GM18520 (cell line): ENCODE measurements at regions not wholly inside any gene's neighbourhood (a gene's known extent, or its start where the extent isn't known, plus 50 kb on each side); places are given as distances from the start of the nearest gene placed in this dataset.
"Not testable (repeated sequence)": the region's sequence is repeated elsewhere in the genome, so short reads cannot be mapped to it uniquely, and the experiment has no call there.

Experiments used
- ATAC-seq: cut with Tn5 transposase; IDR thresholded peaks from one replicate; pipeline ENCODE4 v1.9.1; 2021; ENCODE audit not compliant: unreplicated experiment

DNA sequence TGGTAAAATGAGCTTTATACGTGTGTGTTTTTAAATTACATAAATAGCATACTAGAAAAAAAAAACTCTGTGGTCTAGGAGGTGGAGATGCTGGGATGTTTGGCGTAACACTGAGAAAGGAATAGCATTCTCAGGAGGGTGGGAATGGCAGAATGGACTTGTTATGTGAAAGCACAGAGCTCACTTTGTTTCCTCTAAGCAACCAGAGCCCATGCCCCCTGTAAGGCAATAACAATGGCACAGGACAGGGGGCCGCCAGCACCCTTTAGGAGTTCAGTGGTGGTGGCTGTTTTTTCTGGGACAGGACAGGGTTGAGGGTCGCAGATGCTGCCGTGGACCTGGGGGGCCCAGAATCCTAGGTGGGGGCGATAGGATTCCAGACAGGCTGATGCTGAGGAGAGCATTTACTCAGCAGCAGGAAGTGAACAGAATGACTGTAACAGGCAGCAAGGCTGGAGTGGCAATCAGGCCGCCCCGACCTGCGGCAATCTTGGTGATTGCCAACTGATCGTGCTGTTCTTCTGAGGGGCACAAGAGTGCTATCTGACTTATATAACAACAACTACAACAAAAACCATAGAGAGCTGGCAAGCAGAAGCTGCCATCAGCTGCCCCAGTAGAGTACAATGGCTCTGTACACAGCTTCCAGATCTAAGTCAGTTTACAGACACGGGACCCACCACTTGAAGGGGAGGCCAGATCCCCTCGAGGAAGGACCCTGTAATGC is 160.4 kb downstream of the UACA start:
- ATAC-seq = no peak

- no peak for ATAC-seq
These were observed 161.1 kb downstream of the UACA start for GRCh38 chr15:70602281-70602680.

GRCh38 chr15:70597945-70598344 is 165.4 kb downstream of the UACA start:
- no peak for ATAC-seq

- no peak for ATAC-seq
These were observed 166.2 kb downstream of the UACA start for GRCh38 chr15:70597056-70597603.

DNA sequence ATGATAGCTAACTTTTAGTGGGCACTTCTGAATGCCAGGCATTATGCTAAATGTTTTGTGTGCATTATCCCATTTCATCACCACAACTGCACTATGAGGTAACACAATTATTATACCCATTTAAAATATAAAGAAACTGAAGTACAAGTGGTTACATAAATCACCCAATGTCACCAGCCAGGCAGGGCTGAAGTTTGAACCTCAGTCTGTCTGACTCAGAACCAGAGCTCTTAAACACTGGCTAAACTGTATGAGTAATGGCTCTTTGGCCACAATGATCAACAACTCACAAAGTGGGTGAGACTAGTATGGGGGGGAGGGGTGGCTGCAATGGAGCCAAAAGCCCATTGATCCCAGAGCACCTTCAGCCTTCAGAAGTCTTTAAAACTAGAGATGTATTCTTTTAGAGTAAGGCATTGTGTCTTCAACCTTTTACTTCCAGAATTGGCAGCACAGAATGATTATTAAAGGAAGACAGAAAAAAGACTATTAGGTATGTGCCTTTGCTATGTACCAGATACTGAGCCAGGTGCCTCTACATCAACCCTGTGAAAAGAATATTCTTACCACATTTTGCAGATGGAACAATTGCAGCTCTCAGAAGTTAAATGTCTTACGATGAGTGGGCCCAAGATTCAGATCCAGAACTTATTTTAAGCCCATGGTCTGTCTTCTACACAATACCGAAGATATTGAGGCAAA is 166.9 kb downstream of the UACA start:
- ATAC-seq = no peak

- ATAC-seq = no peak
These were observed 169.6 kb downstream of the UACA start for GRCh38 chr15:70593795-70594194.

GRCh38 chr15:70589728-70590127 is 173.6 kb downstream of the UACA start:
- ATAC-seq = no peak

GRCh38 chr15:70589221-70589620 is 174.1 kb downstream of the UACA start:
- no peak for ATAC-seq

DNA sequence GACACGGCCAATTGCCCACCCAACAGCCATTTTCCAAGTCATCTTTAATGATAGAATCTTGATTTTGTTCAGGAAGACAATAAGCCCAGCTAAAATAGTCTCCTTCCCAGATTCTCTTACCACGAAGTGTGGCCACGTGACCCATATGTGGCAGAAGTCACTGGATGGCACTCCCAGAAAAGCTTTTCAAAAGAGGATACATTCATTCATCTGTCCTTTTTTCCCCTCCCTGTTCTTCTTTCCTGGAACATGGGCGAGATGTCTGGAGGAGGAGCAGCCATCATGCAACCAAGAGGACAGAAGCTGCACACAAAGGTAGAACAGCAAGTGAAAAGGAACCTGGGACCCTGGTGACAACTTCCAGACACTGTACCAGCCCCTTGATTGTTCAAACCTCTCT is 174.7 kb downstream of the UACA start:
- no peak for ATAC-seq

DNA sequence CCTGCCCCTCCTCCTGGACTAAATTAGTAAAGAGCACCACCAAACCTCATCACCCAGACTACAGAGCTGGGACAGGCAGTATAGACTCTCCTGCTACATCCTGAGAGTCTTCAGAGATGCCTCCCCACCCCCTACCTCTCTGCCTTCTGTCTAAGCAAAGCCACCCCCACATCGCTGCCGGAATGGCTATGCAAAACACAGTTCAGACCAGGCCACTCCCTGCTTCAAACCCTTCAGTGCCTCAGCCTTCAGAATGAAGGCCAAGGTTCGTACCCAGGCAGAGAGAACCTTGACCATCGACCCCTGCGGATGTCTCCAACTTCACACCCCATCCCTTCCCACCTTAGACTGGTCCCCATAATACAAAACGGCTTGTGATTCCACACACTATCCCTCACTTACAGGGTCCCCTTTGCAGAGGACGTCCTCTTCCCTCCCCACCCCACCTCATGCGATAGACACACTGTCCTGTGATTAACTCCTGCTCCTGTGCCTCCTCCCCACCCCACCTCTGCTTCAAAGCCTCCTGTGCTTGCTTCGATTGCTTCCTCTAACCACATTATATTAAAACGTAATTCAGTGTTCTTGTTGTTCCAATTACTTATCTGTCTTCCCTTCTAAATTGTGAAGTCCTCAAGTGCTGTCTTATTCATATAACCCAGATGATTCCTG is 175.3 kb downstream of the UACA start:
- no peak for ATAC-seq

DNA sequence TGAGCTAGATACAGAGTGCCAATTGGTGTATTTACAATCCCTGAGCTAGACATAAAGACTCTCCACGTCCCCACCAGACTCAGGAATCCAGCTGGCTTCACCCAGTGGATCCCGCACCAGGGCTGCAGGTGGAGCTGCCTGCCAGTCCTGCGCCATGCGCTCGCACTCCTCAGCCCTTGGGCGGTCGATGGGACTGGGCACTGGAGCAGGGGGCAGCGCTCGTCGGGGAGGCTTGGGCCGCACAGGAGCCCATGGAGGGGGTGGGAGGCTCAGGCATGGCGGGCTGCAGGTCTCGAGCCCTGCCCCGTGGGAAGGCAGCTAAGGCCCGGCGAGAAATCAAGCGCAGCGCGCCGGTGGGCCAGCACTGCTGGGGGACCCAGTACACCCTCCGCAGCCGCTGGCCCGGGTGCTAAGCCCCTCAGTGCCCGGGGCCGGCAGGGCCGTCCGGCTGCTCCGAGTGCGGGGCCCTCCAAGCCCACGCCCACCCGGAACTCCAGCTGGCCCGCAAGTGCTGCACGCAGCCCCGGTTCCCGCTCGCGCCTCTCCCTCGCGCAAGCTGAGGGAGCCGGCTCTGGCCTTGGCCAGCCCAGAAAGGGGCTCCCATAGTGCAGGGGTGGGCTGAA is 176.2 kb downstream of the UACA start:
- not testable (repeated sequence) for ATAC-seq

DNA sequence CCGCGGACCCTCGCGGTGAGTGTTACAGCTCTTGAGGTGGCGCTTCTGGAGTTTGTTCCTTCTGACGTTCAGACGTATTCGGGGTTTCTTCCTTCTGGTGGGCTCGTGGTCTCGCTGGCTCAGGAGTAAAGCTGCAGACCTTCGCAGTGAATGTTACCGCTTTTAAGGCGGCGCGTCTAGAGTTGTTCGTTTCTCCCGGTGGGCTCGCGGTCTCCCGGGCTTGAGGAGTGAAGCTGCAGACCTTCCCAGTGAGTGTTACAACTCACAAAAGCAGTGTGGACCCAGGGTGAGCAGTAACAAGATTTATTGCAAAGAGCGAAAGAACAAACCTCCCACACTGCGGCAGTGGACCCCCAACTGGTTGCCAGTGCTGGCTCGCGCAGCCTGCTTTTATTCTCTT is 177.1 kb downstream of the UACA start:
- ATAC-seq = no peak

GRCh38 chr15:70585707-70586034 is 177.7 kb downstream of the UACA start:
- ATAC-seq = no peak

- no peak for ATAC-seq
These were observed 178.3 kb downstream of the UACA start for GRCh38 chr15:70584838-70585706.

- ATAC-seq = no peak
These were observed 178.9 kb downstream of the UACA start for GRCh38 chr15:70584441-70584837.

DNA sequence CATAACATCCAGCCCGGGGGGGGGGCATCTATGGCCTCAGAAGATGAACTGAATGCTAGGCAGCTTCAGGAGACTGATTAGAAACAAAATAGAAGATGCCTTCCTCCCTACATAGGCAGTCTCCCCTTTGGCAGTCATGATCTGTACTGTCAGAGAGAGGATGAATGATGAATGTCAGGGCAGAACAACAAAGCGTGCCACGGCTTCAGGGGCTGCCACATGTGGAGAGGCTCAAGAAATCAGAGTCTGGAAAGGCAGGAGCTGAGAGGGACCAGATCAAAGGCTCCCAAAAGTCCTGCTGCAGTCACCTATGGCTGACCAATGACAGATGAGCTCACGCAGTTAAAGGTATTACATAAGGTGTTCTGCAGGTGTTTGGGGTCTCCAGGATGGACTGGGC is 180.4 kb downstream of the UACA start:
- ATAC-seq = no peak

- ATAC-seq = no peak
These were observed 181.0 kb downstream of the UACA start for GRCh38 chr15:70582143-70582945.

- ATAC-seq = no peak
These were observed 182.4 kb downstream of the UACA start for GRCh38 chr15:70580958-70581357.

GRCh38 chr15:70580286-70580685 is 183.1 kb downstream of the UACA start:
- ATAC-seq = no peak

- no peak for ATAC-seq
These were observed 183.6 kb downstream of the UACA start for GRCh38 chr15:70579766-70580165.
